ENCODE measurements at regions not wholly inside any gene's neighbourhood (a gene's known extent, or its start where the extent isn't known, plus 50 kb on each side); places are given as distances from the start of the nearest gene placed in this dataset.
"Not testable (repeated sequence)": the region's sequence is repeated elsewhere in the genome, so short reads cannot be mapped to it uniquely, and the experiment has no call there.

DNA sequence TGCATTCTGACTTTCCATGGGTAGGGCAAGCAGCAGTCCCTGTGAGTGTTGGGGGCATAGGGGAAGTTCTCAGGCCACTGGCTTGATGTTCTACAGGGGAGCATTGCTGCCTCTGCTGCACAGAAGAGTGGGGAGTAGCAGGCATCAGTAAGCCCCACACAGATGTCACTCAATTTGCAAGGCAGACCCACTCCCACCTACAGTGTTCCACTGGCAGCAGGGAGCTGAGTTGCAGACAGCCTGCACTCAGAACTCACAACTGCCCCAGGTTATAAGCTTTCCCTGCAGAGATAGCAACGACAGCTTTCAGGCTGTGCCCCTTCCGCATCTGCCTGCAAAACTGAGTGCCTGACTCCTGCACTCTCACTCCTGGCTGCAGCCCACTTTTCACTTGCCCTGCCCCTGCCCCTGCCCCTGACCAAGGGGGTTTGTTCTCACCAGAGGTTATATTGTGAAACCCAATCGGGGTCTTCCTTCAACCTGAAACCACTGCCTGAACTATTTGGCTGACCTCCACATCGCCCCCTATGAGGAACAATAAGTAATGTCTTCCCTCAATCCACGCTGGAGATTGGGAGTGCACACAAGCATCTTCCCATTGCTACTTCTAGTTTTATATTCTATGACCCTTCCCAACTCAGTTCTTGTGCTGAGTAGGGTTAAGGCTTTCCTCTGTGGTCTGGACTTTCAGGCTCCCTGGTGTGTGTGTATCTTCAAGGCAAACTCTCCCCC, 227.4 kb upstream of the CXorf51B start:
- DNase-seq (ENCODE audit: low read depth, low spot score): peak; percentile 36

DNA sequence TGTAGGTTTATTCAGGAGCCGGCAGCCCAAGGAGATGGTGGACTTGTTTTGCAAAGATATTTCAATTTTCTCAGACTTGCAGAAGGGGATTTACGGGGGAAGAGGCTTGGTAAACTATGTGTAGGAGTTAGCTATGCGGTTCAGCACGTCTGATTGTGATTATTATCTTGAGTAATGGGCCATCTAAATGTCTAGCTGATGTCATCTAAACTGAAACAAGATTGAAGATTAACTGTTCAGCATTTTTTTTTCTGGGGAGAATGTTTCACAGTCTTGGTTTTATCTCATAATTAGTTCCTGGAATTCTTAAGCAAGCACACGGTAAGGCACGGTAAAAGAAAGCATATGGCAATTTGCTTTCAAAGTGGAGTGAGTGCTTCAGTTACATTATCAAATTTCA, 207.3 kb upstream of the CXorf51B start:
- no peak for DNase-seq (ENCODE audit: low read depth, low spot score)

DNA sequence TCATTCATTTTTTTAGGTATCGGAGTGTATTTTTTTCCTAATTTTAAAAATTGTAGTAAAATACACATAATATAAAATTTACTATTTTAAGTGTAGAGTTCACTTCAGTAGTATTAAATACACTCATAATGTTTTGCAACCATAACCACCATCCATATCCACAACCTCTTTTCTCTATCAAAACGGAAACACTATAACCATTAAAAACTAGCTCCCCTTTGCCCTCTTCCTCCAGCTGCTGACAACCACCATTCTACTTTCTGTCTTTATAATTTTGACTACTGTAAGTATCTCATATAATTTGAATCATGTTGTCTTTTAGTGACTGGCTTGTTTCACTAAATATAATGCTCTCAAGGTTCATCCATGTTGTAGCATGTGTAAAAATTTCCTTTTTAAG, 205.4 kb upstream of the CXorf51B start:
- no peak for DNase-seq (ENCODE audit: low read depth, low spot score)

DNA sequence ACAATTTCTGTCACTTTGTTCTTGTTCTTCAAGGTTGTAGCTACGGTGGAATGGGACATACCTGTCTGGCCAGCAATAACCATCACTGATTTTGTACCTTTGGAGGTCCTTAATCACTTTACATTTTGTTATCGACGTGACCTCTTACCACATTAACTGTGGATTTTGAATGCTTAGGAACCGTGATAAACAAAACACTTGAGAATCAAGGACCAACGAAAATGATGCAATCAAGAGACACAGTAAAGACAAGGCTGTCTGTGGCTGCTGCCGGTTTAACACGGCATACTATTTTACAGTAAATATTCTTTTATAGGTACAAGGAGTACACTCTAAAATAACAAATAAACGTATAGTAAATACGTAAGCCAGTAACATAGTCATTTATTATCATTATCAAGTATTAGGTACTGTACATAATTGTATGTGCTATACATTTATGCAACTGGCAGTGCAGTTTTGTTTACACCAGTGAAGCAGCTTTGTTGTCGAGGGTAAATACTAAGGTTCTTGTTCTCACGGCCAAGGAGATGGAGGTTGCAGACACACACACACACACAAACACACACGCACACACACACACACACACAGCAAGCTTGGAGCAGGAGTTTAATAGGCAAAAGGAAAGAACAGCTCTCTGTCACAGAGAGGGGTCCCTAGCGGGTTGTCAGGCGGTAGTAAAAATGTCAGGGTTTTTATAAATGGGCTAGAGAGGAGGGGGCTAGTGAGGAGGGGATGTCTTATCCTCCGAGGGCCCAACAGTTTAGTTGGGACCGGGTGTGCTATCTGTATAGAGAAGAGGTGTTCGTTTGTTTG, 194.7 kb upstream of the CXorf51B start:
- DNase-seq (ENCODE audit: low read depth, low spot score): no peak

DNA sequence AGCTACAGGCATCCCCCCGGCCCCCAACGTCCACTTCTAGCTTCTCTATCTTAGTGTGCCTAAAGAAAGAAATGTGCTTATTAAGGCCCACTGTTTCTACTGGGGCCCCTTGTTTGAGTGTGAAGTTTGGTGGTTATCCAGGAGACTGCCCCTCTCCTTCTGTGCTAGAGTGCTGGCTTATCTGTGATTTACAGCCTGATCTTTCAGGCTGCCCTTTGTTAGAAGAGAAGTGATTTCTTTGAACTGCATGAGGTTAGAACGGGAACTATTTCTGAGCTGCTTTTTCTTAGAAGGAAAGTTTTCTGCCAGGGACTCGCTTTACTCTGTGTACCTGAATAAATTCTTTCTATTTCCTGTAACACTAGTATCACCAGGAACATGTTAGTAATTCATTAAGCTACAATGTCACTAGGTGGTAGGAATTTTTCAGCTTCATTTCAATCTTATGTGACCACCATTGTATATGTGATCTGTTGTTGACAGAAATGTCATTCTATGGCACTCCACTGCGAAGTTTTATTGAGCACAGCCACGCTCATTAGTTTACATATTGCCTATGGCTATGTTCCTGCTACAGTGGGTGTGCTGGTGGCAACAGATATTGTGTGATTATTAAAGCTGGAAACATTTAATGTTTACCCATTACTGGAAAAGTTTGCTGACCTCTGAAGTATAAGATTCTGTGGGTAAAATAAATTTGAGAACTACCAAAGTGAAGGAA, 193.8 kb upstream of the CXorf51B start:
- DNase-seq (ENCODE audit: low read depth, low spot score): peak; percentile 26

DNA sequence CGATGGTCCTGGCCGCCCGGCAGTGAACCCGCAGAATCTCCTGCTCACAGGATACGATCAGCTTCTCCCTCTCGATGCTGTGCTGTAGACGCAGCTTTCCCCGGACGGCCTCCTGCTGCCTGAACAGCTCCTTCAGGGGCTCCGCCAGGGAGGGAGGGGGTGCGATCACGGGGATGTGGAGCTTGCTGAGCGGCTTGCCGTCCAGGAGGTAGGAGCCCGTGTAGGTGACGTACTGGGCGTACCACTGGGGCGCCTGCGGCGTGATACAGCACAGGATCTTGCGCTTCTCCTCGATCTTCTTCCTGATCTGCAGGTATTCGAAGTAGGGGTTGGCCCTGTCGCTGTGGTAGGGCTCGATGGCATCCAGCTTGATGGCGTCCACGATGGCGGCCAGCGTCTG, 189.6 kb upstream of the CXorf51B start:
- DNase-seq (ENCODE audit: low read depth, low spot score): not testable (repeated sequence)

DNA sequence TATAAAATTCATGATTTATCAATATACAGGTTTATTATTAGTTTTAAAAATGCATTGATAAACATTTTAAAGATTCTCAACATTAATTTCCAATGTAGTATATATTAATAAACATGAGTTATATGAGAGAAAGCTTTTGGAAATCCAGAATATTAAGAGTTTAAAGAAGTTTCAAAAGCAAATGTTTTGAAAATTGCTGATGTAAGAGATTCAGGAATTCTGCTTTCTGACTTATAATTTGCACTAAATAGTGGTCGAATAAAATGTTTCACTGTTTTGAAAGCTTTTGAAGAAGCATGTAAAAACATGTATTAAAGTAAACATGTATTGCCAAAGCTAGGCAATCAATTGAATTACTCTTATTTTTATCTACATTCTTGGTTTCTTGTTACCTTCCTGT, 151.2 kb upstream of the CXorf51B start:
- DNase-seq (ENCODE audit: low read depth, low spot score): no peak

DNA sequence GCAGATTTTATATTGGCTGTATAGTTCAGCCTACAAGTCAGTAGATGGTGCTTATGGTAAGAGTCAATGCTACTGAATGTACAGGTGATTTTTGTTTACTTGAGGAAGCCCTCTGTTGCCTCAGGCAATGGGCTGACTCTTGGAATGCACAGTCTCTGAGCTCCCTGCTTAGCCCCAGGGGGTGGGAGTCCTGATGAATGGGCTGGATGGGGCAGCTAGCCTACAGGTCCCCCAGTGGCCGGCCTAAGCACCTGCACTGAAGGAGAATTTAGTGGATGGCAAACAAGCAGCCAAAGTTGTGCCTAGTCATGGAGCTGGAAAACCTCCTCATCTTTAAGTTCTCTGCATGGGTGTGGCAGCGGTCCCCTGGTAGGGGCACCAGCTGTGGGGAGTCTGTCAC, 101.8 kb upstream of the CXorf51B start:
- peak; percentile 91 for DNase-seq (ENCODE audit: low read depth, low spot score)

DNA sequence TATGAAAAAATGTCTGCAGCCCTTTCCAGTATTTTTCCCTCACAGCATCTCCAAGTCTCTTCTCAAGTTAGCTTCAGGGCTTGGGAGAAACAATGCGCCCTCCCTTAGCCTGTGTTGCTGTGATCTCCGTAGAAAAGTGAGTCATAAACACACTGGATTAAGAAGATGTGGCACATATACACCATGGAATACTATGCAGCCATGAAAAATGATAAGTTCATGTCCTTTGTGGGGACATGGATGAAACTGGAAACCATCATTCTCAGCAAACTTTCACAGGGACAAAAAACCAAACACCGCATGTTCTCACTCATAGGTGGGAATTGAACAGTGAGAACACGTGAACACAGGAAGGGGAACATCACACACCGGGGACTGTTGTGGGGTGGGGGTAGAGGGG, 100.7 kb upstream of the CXorf51B start:
- DNase-seq (ENCODE audit: low read depth, low spot score): not testable (repeated sequence)

DNA sequence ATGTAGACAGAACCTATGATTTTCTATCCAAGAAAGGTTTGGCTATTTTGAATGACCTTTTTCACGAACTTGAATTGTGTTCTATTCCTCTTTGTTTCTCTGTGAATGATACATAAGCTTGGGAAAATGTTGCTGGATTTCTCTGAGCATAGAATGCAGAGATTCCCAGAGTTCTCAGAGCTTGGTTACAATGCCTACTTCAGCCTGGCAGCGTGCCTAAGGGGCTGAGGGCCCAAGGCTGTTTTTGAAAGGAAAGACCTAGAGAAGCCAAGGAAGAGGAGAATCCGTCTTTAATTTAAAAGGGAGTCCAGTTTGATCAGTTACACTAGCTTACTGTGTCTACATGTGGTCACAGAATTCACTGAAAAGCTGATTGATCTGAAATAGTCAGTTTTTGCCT, 55.3 kb upstream of the CXorf51B start:
- DNase-seq (ENCODE audit: low read depth, low spot score): no peak

DNA sequence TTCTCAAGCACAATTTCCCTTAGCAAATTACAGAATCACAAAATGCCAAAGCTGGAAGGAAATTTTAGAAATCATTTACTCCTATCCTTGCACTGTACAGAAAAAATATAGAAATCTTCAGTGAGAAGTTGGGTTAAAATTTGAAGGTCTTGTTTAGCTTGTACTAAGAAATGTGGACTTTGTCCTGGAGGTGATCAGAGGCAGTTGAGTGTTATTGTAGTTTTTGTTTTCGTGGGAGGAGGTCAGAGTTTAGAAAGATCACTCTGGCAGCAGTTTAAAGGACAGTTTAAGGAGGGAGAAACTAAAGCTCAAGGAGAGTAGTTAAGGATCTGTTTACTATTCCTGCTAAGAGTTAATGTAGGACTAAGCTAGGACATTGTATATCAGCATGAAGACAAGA, 54.4 kb upstream of the CXorf51B start:
- DNase-seq (ENCODE audit: low read depth, low spot score): no peak

All from ELF-1 (cell line).